Hepatocyte (in vitro differentiated cells): ENCODE measurements at regions not wholly inside any gene's neighbourhood (a gene's known extent, or its start where the extent isn't known, plus 50 kb on each side); places are given as distances from the start of the nearest gene placed in this dataset.

Source experiments
- EZH2 ChIP-seq: fragments of 200-600 bp; sonication (generic); IDR thresholded peaks from 2 replicates; pipeline ENCODE4 v1.6.1; 2016; ENCODE audit warnings: antibody characterized with exemption, mild to moderate bottlenecking, borderline replicate concordance
- EZH2phosphoT487 ChIP-seq: fragments of 200-600 bp; sonication (generic); IDR thresholded peaks from one replicate; pipeline ENCODE4 v1.6.1; 2018; ENCODE audit warnings: antibody characterized with exemption, mild to moderate bottlenecking, low read depth, moderate library complexity; ENCODE audit not compliant: unreplicated experiment, severe bottlenecking
- TF ChIP-seq, protein P1 (sequence below): fragments of 200-600 bp; sonication (generic); IDR thresholded peaks from 2 replicates; pipeline ENCODE4 v1.5.1; 2016; ENCODE audit warnings: antibody characterized with exemption, mild to moderate bottlenecking; ENCODE audit not compliant: poor library complexity

DNA sequence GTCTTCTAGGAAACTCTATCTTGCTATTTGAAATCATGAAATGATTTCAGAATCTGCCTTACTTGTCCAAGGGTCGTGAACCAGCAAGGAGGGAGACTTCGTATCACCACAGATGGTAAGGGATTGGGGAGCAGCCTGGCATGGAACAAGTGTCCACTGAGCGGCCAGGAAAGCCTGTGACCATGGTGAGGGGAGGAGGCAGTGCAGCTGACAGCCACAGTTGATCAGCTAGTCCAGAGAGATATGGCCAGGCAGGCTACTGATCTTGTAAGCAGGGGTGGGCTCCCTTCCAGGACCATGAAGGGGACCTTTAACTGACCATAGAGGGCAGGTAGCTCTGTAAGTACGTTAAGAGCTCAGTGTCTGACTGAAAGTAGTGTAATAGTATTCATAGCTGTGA lies 96.8 kb upstream of the TENT5A start:
- TF ChIP-seq, protein P1, sequence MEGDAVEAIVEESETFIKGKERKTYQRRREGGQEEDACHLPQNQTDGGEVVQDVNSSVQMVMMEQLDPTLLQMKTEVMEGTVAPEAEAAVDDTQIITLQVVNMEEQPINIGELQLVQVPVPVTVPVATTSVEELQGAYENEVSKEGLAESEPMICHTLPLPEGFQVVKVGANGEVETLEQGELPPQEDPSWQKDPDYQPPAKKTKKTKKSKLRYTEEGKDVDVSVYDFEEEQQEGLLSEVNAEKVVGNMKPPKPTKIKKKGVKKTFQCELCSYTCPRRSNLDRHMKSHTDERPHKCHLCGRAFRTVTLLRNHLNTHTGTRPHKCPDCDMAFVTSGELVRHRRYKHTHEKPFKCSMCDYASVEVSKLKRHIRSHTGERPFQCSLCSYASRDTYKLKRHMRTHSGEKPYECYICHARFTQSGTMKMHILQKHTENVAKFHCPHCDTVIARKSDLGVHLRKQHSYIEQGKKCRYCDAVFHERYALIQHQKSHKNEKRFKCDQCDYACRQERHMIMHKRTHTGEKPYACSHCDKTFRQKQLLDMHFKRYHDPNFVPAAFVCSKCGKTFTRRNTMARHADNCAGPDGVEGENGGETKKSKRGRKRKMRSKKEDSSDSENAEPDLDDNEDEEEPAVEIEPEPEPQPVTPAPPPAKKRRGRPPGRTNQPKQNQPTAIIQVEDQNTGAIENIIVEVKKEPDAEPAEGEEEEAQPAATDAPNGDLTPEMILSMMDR: no peak
- no peak for TF ChIP-seq EZH2
- no peak for TF ChIP-seq EZH2phosphoT487
